Hematopoietic multipotent progenitor cell treated with erythropoietin and hydrocortisone succinate and interleukin-3 and kit ligand, for 8 days (in vitro differentiated cells): ENCODE measurements at regions not wholly inside any gene's neighbourhood (a gene's known extent, or its start where the extent isn't known, plus 50 kb on each side); places are given as distances from the start of the nearest gene placed in this dataset.
"Not testable (repeated sequence)": the region's sequence is repeated elsewhere in the genome, so short reads cannot be mapped to it uniquely, and the experiment has no call there.

Experiments used
- DNase-seq: peaks from one replicate; pipeline ENCODE4 v3.0.0-alpha.2; 2015

GRCh38 chr14:83529531-83529930 is 1995.9 kb upstream of the SEL1L start:
- DNase-seq, result no peak

GRCh38 chr14:83533734-83534133 is 1996.2 kb upstream of the FLRT2 start:
- DNase-seq, result no peak

- no peak for DNase-seq
Measured at GRCh38 chr14:83534995-83535394, 1994.9 kb upstream of the FLRT2 start.

GRCh38 chr14:83535444-83535843 is 1994.5 kb upstream of the FLRT2 start:
- no peak for DNase-seq

- DNase-seq, result no peak
Measured at GRCh38 chr14:83541147-83541546, 1988.8 kb upstream of the FLRT2 start.

GRCh38 chr14:83548061-83548839 is 1981.7 kb upstream of the FLRT2 start:
- no peak for DNase-seq

- no peak for DNase-seq
Measured at GRCh38 chr14:83556065-83556464, 1973.9 kb upstream of the FLRT2 start.

- no peak for DNase-seq
Measured at GRCh38 chr14:83556746-83557453, 1973.0 kb upstream of the FLRT2 start.

- no peak for DNase-seq
Measured at GRCh38 chr14:83558946-83559345, 1971.0 kb upstream of the FLRT2 start.

- DNase-seq, result no peak
Measured at GRCh38 chr14:83559721-83560120, 1970.2 kb upstream of the FLRT2 start.

GRCh38 chr14:83561261-83561660 is 1968.7 kb upstream of the FLRT2 start:
- DNase-seq, result no peak

GRCh38 chr14:83566567-83566966 is 1963.4 kb upstream of the FLRT2 start:
- DNase-seq, result no peak

- DNase-seq, result no peak
Measured at GRCh38 chr14:83568141-83568540, 1961.8 kb upstream of the FLRT2 start.

GRCh38 chr14:83575301-83575700 is 1954.6 kb upstream of the FLRT2 start:
- DNase-seq, result no peak

GRCh38 chr14:83583201-83583600 is 1946.7 kb upstream of the FLRT2 start:
- no peak for DNase-seq

- no peak for DNase-seq
Measured at GRCh38 chr14:83594874-83595273, 1935.1 kb upstream of the FLRT2 start.

- no peak for DNase-seq
Measured at GRCh38 chr14:83607682-83608081, 1922.3 kb upstream of the FLRT2 start.

- DNase-seq, result no peak
Measured at GRCh38 chr14:83611491-83611890, 1918.5 kb upstream of the FLRT2 start.

GRCh38 chr14:83611906-83612390 is 1918.0 kb upstream of the FLRT2 start:
- DNase-seq, result no peak

- no peak for DNase-seq
Measured at GRCh38 chr14:83614956-83615355, 1915.0 kb upstream of the FLRT2 start.

- DNase-seq, result no peak
Measured at GRCh38 chr14:83624541-83624940, 1905.4 kb upstream of the FLRT2 start.

- no peak for DNase-seq
Measured at GRCh38 chr14:83632375-83632774, 1897.6 kb upstream of the FLRT2 start.

GRCh38 chr14:83638748-83639504 is 1891.0 kb upstream of the FLRT2 start:
- DNase-seq, result no peak

- DNase-seq, result not testable (repeated sequence)
Measured at GRCh38 chr14:83639505-83639875, 1890.5 kb upstream of the FLRT2 start.
